Left ventricle myocardium inferior (tissue), 1 donor: ENCODE measurements at regions not wholly inside any gene's neighbourhood (a gene's known extent, or its start where the extent isn't known, plus 50 kb on each side); places are given as distances from the start of the nearest gene placed in this dataset.

Source experiments
- DNase-seq: peaks from one replicate; pipeline ENCODE4 v3.0.0-alpha.2; 2020
- H3K27ac ChIP-seq: fragments of 200-600 bp; replicated peaks from 2 replicates; pipeline ENCODE4 v1.8.0; 2021
- H3K27me3 ChIP-seq: fragments of 200-600 bp; 2 replicates; pipeline ENCODE4 v1.8.0; 2021; ENCODE audit warnings: low read depth
- H3K36me3 ChIP-seq: fragments of 200-600 bp; 2 replicates; pipeline ENCODE4 v1.8.0; 2021
- H3K4me1 ChIP-seq: fragments of 200-600 bp; 2 replicates; pipeline ENCODE4 v1.8.0; 2021
- H3K4me3 ChIP-seq: fragments of 200-600 bp; 2 replicates; pipeline ENCODE4 v1.8.0; 2021; ENCODE audit warnings: mild to moderate bottlenecking, moderate library complexity
- H3K9me3 ChIP-seq: fragments of 200-600 bp; replicated peaks from 2 replicates; pipeline ENCODE4 v1.8.0; 2021
- intact Hi-C: fragments of 100-400 bp; cut with micrococcal nuclease; formaldehyde crosslinking; loops from one replicate; pipeline ENCODE4 v1.11.0; 2022
- TF ChIP-seq, protein P1 (sequence below): fragments of 200-600 bp; IDR thresholded peaks from 2 replicates; pipeline ENCODE4 v1.8.0; 2021; ENCODE audit warnings: antibody characterized with exemption, mild to moderate bottlenecking, borderline replicate concordance
- donor health status: DM: no; HTN: yes; CAD: no; lungs with severe emphysema.

DNA sequence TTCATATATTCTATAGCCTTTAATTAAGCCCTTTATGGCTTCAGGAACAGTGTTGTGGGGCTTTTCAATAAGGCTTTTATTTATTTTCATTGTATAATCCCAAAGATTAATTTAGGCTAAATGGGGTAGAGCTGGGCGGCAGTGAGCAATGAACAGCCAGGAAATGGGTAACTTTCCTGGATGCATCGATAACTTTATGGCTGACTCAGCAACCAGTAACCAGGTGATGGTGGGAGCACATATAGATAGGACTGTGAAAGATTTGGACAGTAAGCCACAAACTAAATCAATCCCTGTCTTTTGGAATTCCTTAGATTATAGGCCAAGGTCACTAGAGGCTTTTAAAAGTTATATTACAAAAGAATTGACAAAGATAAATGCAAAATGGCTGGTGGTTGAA is 1260.6 kb upstream of the CELF4 start:
- Histone ChIP-seq H3K27me3 (no peaks in the 10 kb centered on the region), H3K9me3 (no peaks in the 10 kb centered on the region), H3K4me3 (no peak overlapping the region), H3K27ac (no peak overlapping the region), H3K36me3 (no peaks in the 10 kb centered on the region), H3K4me1 (no peaks in the 10 kb centered on the region)
- intact Hi-C loops = no loop called here
- DNase-seq = no peak
- TF ChIP-seq, protein P1, sequence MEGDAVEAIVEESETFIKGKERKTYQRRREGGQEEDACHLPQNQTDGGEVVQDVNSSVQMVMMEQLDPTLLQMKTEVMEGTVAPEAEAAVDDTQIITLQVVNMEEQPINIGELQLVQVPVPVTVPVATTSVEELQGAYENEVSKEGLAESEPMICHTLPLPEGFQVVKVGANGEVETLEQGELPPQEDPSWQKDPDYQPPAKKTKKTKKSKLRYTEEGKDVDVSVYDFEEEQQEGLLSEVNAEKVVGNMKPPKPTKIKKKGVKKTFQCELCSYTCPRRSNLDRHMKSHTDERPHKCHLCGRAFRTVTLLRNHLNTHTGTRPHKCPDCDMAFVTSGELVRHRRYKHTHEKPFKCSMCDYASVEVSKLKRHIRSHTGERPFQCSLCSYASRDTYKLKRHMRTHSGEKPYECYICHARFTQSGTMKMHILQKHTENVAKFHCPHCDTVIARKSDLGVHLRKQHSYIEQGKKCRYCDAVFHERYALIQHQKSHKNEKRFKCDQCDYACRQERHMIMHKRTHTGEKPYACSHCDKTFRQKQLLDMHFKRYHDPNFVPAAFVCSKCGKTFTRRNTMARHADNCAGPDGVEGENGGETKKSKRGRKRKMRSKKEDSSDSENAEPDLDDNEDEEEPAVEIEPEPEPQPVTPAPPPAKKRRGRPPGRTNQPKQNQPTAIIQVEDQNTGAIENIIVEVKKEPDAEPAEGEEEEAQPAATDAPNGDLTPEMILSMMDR = no peak

DNA sequence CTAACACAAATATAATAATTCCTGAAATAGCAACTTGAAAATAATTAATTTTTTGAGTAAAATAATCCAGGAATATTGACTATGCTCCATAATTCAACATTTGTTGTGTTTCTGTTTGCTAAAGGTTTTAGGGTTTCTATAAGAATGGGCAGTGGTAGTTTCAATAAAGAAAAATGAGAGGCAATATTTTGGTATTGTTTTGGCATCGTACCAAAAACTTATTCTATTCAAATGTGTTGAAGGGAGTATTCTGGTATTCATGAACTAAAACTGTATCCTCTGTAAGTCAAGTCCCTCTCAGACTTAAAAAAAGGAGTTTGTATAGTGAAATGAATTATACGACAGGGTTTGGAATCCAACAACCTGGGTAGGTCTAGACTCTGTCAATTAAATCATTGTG is 1245.6 kb upstream of the CELF4 start:
- intact Hi-C loops = no loop called here
- no peak for DNase-seq
- no peaks in the 10 kb centered on the region for H3K4me1 ChIP-seq
- no peak overlapping the region for H3K27ac ChIP-seq
- no peak overlapping the region for H3K4me3 ChIP-seq
- no peaks in the 10 kb centered on the region for H3K9me3 ChIP-seq
- H3K27me3 ChIP-seq = no peaks in the 10 kb centered on the region
- TF ChIP-seq, protein P1 = no peak
- H3K36me3 ChIP-seq = no peaks in the 10 kb centered on the region

DNA sequence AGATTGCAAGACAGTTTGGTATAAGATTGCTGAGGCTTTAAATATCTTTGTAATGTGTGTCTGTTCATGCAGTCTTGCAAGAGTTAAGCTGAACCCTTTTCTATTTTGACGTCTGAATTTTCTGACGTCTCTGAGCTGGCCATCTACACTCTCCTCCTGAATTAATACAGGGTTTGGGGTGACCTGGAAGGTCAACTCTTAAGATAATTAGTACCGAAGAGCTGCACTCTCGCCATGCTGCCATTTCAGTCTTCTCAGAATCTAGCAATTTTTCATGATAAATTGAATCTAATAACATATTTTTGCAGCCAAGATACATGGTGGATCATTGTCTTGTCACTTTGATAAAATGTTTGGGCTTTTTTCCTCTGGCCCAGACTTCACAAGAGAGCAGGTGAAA is 1245.2 kb upstream of the CELF4 start:
- no peak overlapping the region for H3K4me3 ChIP-seq
- no peak for DNase-seq
- TF ChIP-seq, protein P1 = no peak
- H3K9me3 ChIP-seq = no peaks in the 10 kb centered on the region
- H3K36me3 ChIP-seq = no peaks in the 10 kb centered on the region
- intact Hi-C loops = no loop called here
- H3K27ac ChIP-seq = no peak overlapping the region
- no peaks in the 10 kb centered on the region for H3K27me3 ChIP-seq
- no peaks in the 10 kb centered on the region for H3K4me1 ChIP-seq

GRCh38 chr18:38807915-38808314 is 1242.3 kb upstream of the CELF4 start:
- H3K4me3 ChIP-seq = no peak overlapping the region
- no peak for DNase-seq
- H3K36me3 ChIP-seq = no peaks in the 10 kb centered on the region
- intact Hi-C loops = no loop called here
- TF ChIP-seq, protein P1 = no peak
- H3K9me3 ChIP-seq = no peaks in the 10 kb centered on the region
- H3K4me1 ChIP-seq = no peaks in the 10 kb centered on the region
- H3K27me3 ChIP-seq = no peaks in the 10 kb centered on the region
- no peak overlapping the region for H3K27ac ChIP-seq

DNA sequence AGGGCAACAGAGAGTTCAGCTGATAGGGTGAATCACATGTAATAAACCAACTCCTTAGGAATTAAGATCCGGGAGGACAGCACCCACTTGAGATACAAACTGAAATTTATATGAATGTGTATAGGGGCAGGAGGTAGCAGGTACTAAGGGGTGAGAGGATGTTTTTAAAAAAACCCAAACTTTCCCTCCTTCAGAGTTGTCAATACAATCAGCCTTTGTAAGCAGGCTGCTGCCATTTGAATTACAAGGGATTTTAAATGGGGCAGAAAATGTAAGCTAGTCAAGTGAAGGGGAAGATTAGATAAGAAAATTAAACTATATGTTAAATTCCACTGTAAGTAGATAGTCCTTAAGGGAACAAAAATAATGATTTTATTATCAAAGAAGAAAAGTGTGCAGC is 1239.7 kb upstream of the CELF4 start:
- TF ChIP-seq, protein P1 = no peak
- intact Hi-C loops = no loop called here
- Histone ChIP-seq H3K36me3 (no peaks in the 10 kb centered on the region), H3K4me1 (no peaks in the 10 kb centered on the region), H3K4me3 (no peak overlapping the region), H3K27me3 (no peaks in the 10 kb centered on the region), H3K9me3 (peaks cover 8% of the 10 kb centered on the region), H3K27ac (no peak overlapping the region)
- no peak for DNase-seq

- intact Hi-C loops = no loop called here
- Histone ChIP-seq H3K4me3 (no peak overlapping the region), H3K4me1 (no peaks in the 10 kb centered on the region), H3K9me3 (peaks cover 22% of the 10 kb centered on the region), H3K27me3 (no peaks in the 10 kb centered on the region), H3K27ac (no peak overlapping the region), H3K36me3 (no peaks in the 10 kb centered on the region)
- DNase-seq = no peak
- TF ChIP-seq, protein P1 = no peak
Measured at GRCh38 chr18:38801640-38802039, 1236.0 kb upstream of the CELF4 start.
